ENCODE measurements at regions not wholly inside any gene's neighbourhood (a gene's known extent, or its start where the extent isn't known, plus 50 kb on each side); places are given as distances from the start of the nearest gene placed in this dataset.
"Not testable (repeated sequence)": the region's sequence is repeated elsewhere in the genome, so short reads cannot be mapped to it uniquely, and the experiment has no call there.

- Histone ChIP-seq H3K27ac (no peak overlapping the region), H3K36me3 (ENCODE audit: control insufficient read depth, insufficient read depth, low read length) (no peaks in the 10 kb centered on the region), H3K4me2 (ENCODE audit: low read length) (no peak overlapping the region), H2AFZ (no peak overlapping the region), H3K79me2 (no peaks in the 10 kb centered on the region), H3K4me1 (no peaks in the 10 kb centered on the region), H3K9me3 (ENCODE audit: control insufficient read depth, low read length) (no peaks in the 10 kb centered on the region), H3K9ac (no peak overlapping the region), H3K4me3 (ENCODE audit: low read depth, low read length) (no peak overlapping the region), H3K27me3 (ENCODE audit: control insufficient read depth, insufficient read depth, low read length) (no peaks in the 10 kb centered on the region)
- no peak for TF ChIP-seq CTCF (IDR thresholded peaks at IDR 0.05)
Measured at GRCh38 chr17:20787281-20787680, 207.8 kb downstream of the CDRT15L2 start.

- H3K36me3 ChIP-seq (ENCODE audit: control insufficient read depth, insufficient read depth, low read length), result no peaks in the 10 kb centered on the region
- H2AFZ ChIP-seq, result no peak overlapping the region
- TF ChIP-seq CTCF (IDR thresholded peaks at IDR 0.05), result no peak
- no peak overlapping the region for H3K27ac ChIP-seq
- no peaks in the 10 kb centered on the region for H3K79me2 ChIP-seq
- no peaks in the 10 kb centered on the region for H3K4me1 ChIP-seq
- H3K4me2 ChIP-seq (ENCODE audit: low read length), result no peak overlapping the region
- no peaks in the 10 kb centered on the region for H3K27me3 ChIP-seq (ENCODE audit: control insufficient read depth, insufficient read depth, low read length)
- H3K9ac ChIP-seq, result no peak overlapping the region
- no peak overlapping the region for H3K4me3 ChIP-seq (ENCODE audit: low read depth, low read length)
- H3K9me3 ChIP-seq (ENCODE audit: control insufficient read depth, low read length), result no peaks in the 10 kb centered on the region
Measured at GRCh38 chr17:20791626-20792025, 212.1 kb downstream of the CDRT15L2 start.

DNA sequence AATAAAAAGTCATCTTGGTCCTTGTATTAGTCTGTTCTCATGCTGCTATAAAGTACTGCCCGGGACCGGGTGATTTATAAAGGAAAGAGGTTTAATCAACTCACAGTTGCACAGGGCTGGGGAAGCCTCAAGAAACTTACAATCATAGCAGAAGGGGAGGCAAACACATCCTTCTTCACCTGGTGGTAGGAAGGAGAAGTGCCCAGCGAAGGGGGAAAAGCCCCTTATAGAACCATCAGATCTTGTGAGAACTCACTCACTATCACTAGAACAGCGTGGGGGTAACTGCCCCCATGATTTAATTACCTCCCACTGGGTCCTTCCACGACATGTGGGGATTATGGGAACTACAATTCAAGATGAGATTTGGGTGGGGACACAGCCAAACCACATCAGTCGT lies 215.0 kb downstream of the CDRT15L2 start:
- not testable (repeated sequence) for H3K36me3 ChIP-seq (ENCODE audit: control insufficient read depth, insufficient read depth, low read length); H3K27me3 ChIP-seq (ENCODE audit: control insufficient read depth, insufficient read depth, low read length); H3K4me3 ChIP-seq (ENCODE audit: low read depth, low read length); H3K4me1 ChIP-seq; H3K27ac ChIP-seq; H3K4me2 ChIP-seq (ENCODE audit: low read length); H3K79me2 ChIP-seq; H3K9me3 ChIP-seq (ENCODE audit: control insufficient read depth, low read length); H2AFZ ChIP-seq; H3K9ac ChIP-seq

GRCh38 chr17:20797292-20797691 lies 217.8 kb downstream of the CDRT15L2 start:
- Histone ChIP-seq H3K9me3 (ENCODE audit: control insufficient read depth, low read length) (no peaks in the 10 kb centered on the region), H3K9ac (no peak overlapping the region), H3K36me3 (ENCODE audit: control insufficient read depth, insufficient read depth, low read length) (no peaks in the 10 kb centered on the region), H3K27me3 (ENCODE audit: control insufficient read depth, insufficient read depth, low read length) (no peaks in the 10 kb centered on the region), H3K79me2 (no peaks in the 10 kb centered on the region), H3K4me2 (ENCODE audit: low read length) (no peak overlapping the region), H3K4me3 (ENCODE audit: low read depth, low read length) (no peak overlapping the region), H3K27ac (no peak overlapping the region), H3K4me1 (no peaks in the 10 kb centered on the region), H2AFZ (no peak overlapping the region)
- no peak for TF ChIP-seq CTCF (IDR thresholded peaks at IDR 0.05)

GRCh38 chr17:20800146-20800545 lies 220.6 kb downstream of the CDRT15L2 start:
- Histone ChIP-seq H2AFZ (no peak overlapping the region), H3K36me3 (ENCODE audit: control insufficient read depth, insufficient read depth, low read length) (no peaks in the 10 kb centered on the region), H3K9me3 (ENCODE audit: control insufficient read depth, low read length) (no peaks in the 10 kb centered on the region), H3K9ac (no peak overlapping the region), H3K4me1 (no peaks in the 10 kb centered on the region), H3K4me2 (ENCODE audit: low read length) (no peak overlapping the region), H3K4me3 (ENCODE audit: low read depth, low read length) (no peak overlapping the region), H3K27ac (no peak overlapping the region), H3K79me2 (no peaks in the 10 kb centered on the region), H3K27me3 (ENCODE audit: control insufficient read depth, insufficient read depth, low read length) (no peaks in the 10 kb centered on the region)
- TF ChIP-seq CTCF (IDR thresholded peaks at IDR 0.05), result no peak
